ENCODE measurements at regions not wholly inside any gene's neighbourhood (a gene's known extent, or its start where the extent isn't known, plus 50 kb on each side); places are given as distances from the start of the nearest gene placed in this dataset.

GRCh38 chr1:8133190-8133589 lies 107.1 kb upstream of the ERRFI1 start:
- Histone ChIP-seq H3K4me3 (ENCODE audit: extremely low read depth in 1 of 4, insufficient read depth in 2 of 4, low read depth in 3 of 4, low read length in 4 of 4) (no peak overlapping the region), H3K4me1 (replicated peaks in 1 of 4; ENCODE audit: control insufficient read depth in 3 of 4, insufficient read depth in 4 of 4, low read length in 3 of 4) (no peaks in the 10 kb centered on the region; a peak in 1 of 7 replicates), H3K36me3 (ENCODE audit: control insufficient read depth in 2 of 4, insufficient read depth in 4 of 4, low read length in 3 of 4) (no peaks in the 10 kb centered on the region), H3K18ac (ENCODE audit: extremely low read depth, low read length) (no peak overlapping the region), H3K9ac (replicated peaks in 1 of 4; ENCODE audit: extremely low read depth in 1 of 4, low read depth in 3 of 4, low read length in 3 of 4) (no peak overlapping the region), H2BK15ac (ENCODE audit: low read length) (no peak overlapping the region), H4K20me1 (replicated peaks in 1 of 2; ENCODE audit: control insufficient read depth in 1 of 2, insufficient read depth in 2 of 2, low read length in 2 of 2) (no peaks in the 10 kb centered on the region), H4K5ac (ENCODE audit: insufficient read length, low read depth, low read length) (no peak overlapping the region), H3K14ac (ENCODE audit: insufficient read length) (no peak overlapping the region), H2BK5ac (ENCODE audit: low read depth, low read length) (no peak overlapping the region), H3K4ac (replicated peaks; ENCODE audit: insufficient read length, low read depth, low read length) (no peak overlapping the region), H3K79me1 (ENCODE audit: low read depth, low read length) (no peaks in the 10 kb centered on the region), H2BK120ac (replicated peaks; ENCODE audit: low read depth, low read length) (no peak overlapping the region), H3K27ac (ENCODE audit: low read depth, low read length) (no peak overlapping the region), H2BK12ac (ENCODE audit: low read depth, low read length) (no peak overlapping the region), H3K79me2 (ENCODE audit: control insufficient read depth in 1 of 2, insufficient read depth in 2 of 2, low read length in 2 of 2) (no peaks in the 10 kb centered on the region), H4K8ac (ENCODE audit: extremely low read depth, insufficient read depth, low read length) (no peak overlapping the region), H4K91ac (replicated peaks; ENCODE audit: insufficient read length, low read length) (no peak overlapping the region), H3K4me2 (ENCODE audit: insufficient read depth in 1 of 2, low read depth in 2 of 2, low read length in 2 of 2) (no peak overlapping the region), H2AK5ac (ENCODE audit: low read depth, low read length) (no peak overlapping the region), H3K27me3 (replicated peaks in 1 of 4; ENCODE audit: control insufficient read depth in 3 of 4, extremely low read depth in 1 of 4, insufficient read depth in 3 of 4, low read length in 3 of 4) (no peaks in the 10 kb centered on the region), H2AFZ (ENCODE audit: low read length) (no peak overlapping the region), H2BK20ac (ENCODE audit: low read length) (no peak overlapping the region), H3K9me3 (ENCODE audit: insufficient read depth in 2 of 2, low read depth in 1 of 2, low read length in 1 of 2) (no peaks in the 10 kb centered on the region), H3K23me2 (ENCODE audit: low read depth, low read length) (no peaks in the 10 kb centered on the region), H3K56ac (replicated peaks; ENCODE audit: insufficient read length, low read depth, low read length) (no peak overlapping the region), H3K23ac (ENCODE audit: insufficient read length) (no peak overlapping the region)
- CTCF ChIA-PET (ENCODE audit: partially characterized antibody): interaction anchor here (0.7 to 2.1 kb wide), 4 partner anchors 15 to 381 kb away, joined by 3 to 8 read pairs (median 4); no protein-coding TSS in a partner anchor
- FAIRE-seq (no peak), DNase-seq (ENCODE audit: low read depth in 1 of 2, low spot score in 2 of 2) (no peak)
- WGBS, 2 experiments (ENCODE audit: extremely low coverage in 1 of 2, insufficient coverage in 1 of 2, insufficient read length in 1 of 2, insufficient replicate concordance in 2 of 2, low coverage in 1 of 2, low lambda C conversion rate in 2 of 2, missing lambda C conversion rate in 1 of 2): 78% methylated on average over 5 of the region's 5 CpGs; no CpG with 5 or more reads in 1 of the 2 experiments
- POLR2A ChIA-PET (ENCODE audit: partially characterized antibody): interaction anchor here (1.3 kb wide), 1 partner anchor 11 kb away, joined by 3 read pairs; no protein-coding TSS in a partner anchor
- TF ChIP-seq CREB1 (IDR thresholded peaks at IDR 0.05): no peak

Measured in H1 (cell line).